ENCODE measurements at regions not wholly inside any gene's neighbourhood (a gene's known extent, or its start where the extent isn't known, plus 50 kb on each side); places are given as distances from the start of the nearest gene placed in this dataset.

DNA sequence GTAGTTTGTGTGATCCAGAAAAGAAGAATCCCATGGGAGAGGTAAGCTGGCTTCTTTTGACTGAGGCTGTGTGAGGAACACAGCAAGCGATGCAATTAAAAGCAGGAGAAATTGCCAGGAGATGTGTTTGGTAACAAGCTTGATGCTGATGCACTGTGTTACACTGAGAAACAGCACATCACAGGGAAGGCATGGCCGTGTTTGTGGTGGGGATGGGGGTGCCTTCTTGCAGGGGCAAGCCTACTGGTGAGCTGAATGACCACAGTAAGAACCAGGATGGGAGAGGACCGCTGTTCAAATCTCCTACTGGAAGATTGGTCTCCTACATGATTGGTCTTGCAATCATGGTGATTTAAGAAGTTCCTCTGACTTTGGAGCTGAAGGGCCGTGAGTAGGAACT, 477.7 kb upstream of the HS6ST1 start:
- Histone ChIP-seq H3K79me2 (ENCODE audit: insufficient read depth, low read length) (no peaks in the 10 kb centered on the region), H3K4me3 (replicated peaks in 1 of 3; ENCODE audit: insufficient read depth in 1 of 3, low read depth in 2 of 3, low read length in 3 of 3) (no peak overlapping the region), H3K36me3 (replicated peaks in 1 of 2; ENCODE audit: control insufficient read depth in 1 of 2, insufficient read depth in 2 of 2, low read length in 2 of 2) (no peaks in the 10 kb centered on the region), H2AFZ (ENCODE audit: low read length) (no peak overlapping the region), H3K4me2 (ENCODE audit: low read depth, low read length) (no peak overlapping the region), H4K20me1 (ENCODE audit: insufficient read depth, low read length) (no peaks in the 10 kb centered on the region), H3K4me1 (ENCODE audit: insufficient read depth, low read length) (no peaks in the 10 kb centered on the region), H3K27ac (ENCODE audit: extremely low read length, insufficient read depth, low read length) (no peak overlapping the region), H3K27me3 (ENCODE audit: control insufficient read depth in 1 of 2, insufficient read depth in 2 of 2, low read length in 2 of 2) (peaks cover 0 to 21% of the 10 kb centered on the region in 2 experiments; a peak in 3 of 5 replicates), H3K9ac (ENCODE audit: insufficient read depth, low read depth, low read length) (no peak overlapping the region), H3K9me3 (ENCODE audit: low read length) (no peaks in the 10 kb centered on the region)
- DNase-seq (ENCODE audit: low spot score) = no peak
- CTCF ChIA-PET (ENCODE audit: low intra/inter-chr PET ratio, low total read pairs) = no interaction called here
- no peak for FAIRE-seq
- TF ChIP-seq CC2D1A (CRISPR knock-in tag; IDR thresholded peaks at IDR 0.05) (no peak), ZNF577 (CRISPR knock-in tag; IDR thresholded peaks at IDR 0.05; ENCODE audit: borderline replicate concordance, low read depth) (no peak), NFE2L2 (IDR thresholded peaks at IDR 0.05; ENCODE audit: low read length) (no peak), ZIK1 (CRISPR knock-in tag; IDR thresholded peaks at IDR 0.05; ENCODE audit: borderline replicate concordance, low read depth) (no peak)
- no peak for ATAC-seq
- in situ Hi-C loops (cut with HindIII; ENCODE audit: extremely low pct_ligation_motif_present, low pct_unique_long_range_greater_than_20kb) = no loop called here
- BruUV-seq (replicated peaks) = no TSS peak
- 31% methylated on average over 4 of the region's 4 CpGs for WGBS (ENCODE audit: low lambda C conversion rate)
- intact Hi-C loops (cut with micrococcal nuclease; ENCODE audit: unreplicated experiment) = no loop called here
- POLR2A ChIA-PET = no interaction called here

GRCh38 chr2:128797092-128797491, 478.4 kb upstream of the HS6ST1 start:
- BruUV-seq (replicated peaks) = no TSS peak

More at GRCh38 chr2:128797092-128797491, 478.4 kb upstream of the HS6ST1 start:
- ChIA-PET CTCF (ENCODE audit: low intra/inter-chr PET ratio, low total read pairs) (no interaction called here), POLR2A (no interaction called here)
- Histone ChIP-seq H3K27me3 (ENCODE audit: control insufficient read depth in 1 of 2, insufficient read depth in 2 of 2, low read length in 2 of 2) (peaks cover 0 to 14% of the 10 kb centered on the region in 2 experiments; a peak in 2 of 5 replicates), H2AFZ (ENCODE audit: low read length) (no peak overlapping the region), H3K79me2 (ENCODE audit: insufficient read depth, low read length) (no peaks in the 10 kb centered on the region), H3K27ac (ENCODE audit: extremely low read length, insufficient read depth, low read length) (no peak overlapping the region), H4K20me1 (ENCODE audit: insufficient read depth, low read length) (no peaks in the 10 kb centered on the region), H3K4me2 (ENCODE audit: low read depth, low read length) (no peak overlapping the region), H3K9ac (ENCODE audit: insufficient read depth, low read depth, low read length) (no peak overlapping the region), H3K9me3 (ENCODE audit: low read length) (no peaks in the 10 kb centered on the region), H3K4me1 (ENCODE audit: insufficient read depth, low read length) (no peaks in the 10 kb centered on the region), H3K36me3 (replicated peaks in 1 of 2; ENCODE audit: control insufficient read depth in 1 of 2, insufficient read depth in 2 of 2, low read length in 2 of 2) (no peaks in the 10 kb centered on the region), H3K4me3 (replicated peaks in 1 of 3; ENCODE audit: insufficient read depth in 1 of 3, low read depth in 2 of 3, low read length in 3 of 3) (no peak overlapping the region)
- ATAC-seq (no peak), DNase-seq (ENCODE audit: low spot score) (no peak), FAIRE-seq (no peak)
- in situ Hi-C loops (cut with HindIII; ENCODE audit: extremely low pct_ligation_motif_present, low pct_unique_long_range_greater_than_20kb) (no loop called here), intact Hi-C loops (cut with micrococcal nuclease; ENCODE audit: unreplicated experiment) (no loop called here)
- WGBS (ENCODE audit: low lambda C conversion rate) = 0% methylated on average over 3 of the region's 4 CpGs
- TF ChIP-seq ZNF44 (CRISPR knock-in tag; IDR thresholded peaks at IDR 0.05) (no peak), RBM22 (optimal IDR thresholded peaks at IDR 0.05; ENCODE audit: low read length) (no peak)
